GM12864 (cell line): ENCODE measurements at regions not wholly inside any gene's neighbourhood (a gene's known extent, or its start where the extent isn't known, plus 50 kb on each side); places are given as distances from the start of the nearest gene placed in this dataset.

Experiments
- DNase-seq: peaks from one replicate; pipeline ENCODE4 v3.0.0-alpha.2; 2011; ENCODE audit warnings: low read depth
- H3K4me3 ChIP-seq: 2 replicates; pipeline ENCODE4 v1.5.1; 2011; ENCODE audit warnings: mild to moderate bottlenecking, low read depth, low read length, control low read depth
- TF ChIP-seq, protein P1 (sequence below): IDR thresholded peaks from 2 replicates; pipeline ENCODE4 v1.5.1; 2011; ENCODE audit warnings: low read depth, mild to moderate bottlenecking, moderate library complexity, low read length, control low read depth, inconsistent platforms; ENCODE audit errors: missing control alignments

DNA sequence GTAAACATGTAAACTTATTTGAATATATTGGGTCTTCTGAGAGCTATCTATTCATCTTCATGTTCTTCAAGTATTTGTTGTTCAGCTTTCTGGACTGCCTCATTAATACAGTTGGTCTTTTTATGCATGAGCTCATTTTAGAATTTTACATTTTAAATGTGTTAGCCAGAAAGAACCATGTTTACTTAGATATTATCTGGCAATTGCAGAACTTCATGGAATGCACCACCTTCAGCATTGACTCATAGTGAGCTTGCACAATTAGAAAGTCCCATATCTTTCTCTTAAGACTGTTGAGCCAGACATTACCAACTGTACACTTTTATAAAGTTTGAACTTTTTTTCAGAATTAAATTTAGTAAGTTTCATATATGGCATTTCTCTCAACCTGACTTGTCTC lies 536.7 kb downstream of the RIT2 start:
- H3K4me3 ChIP-seq = no peak overlapping the region
- DNase-seq = no peak
- TF ChIP-seq, protein P1, sequence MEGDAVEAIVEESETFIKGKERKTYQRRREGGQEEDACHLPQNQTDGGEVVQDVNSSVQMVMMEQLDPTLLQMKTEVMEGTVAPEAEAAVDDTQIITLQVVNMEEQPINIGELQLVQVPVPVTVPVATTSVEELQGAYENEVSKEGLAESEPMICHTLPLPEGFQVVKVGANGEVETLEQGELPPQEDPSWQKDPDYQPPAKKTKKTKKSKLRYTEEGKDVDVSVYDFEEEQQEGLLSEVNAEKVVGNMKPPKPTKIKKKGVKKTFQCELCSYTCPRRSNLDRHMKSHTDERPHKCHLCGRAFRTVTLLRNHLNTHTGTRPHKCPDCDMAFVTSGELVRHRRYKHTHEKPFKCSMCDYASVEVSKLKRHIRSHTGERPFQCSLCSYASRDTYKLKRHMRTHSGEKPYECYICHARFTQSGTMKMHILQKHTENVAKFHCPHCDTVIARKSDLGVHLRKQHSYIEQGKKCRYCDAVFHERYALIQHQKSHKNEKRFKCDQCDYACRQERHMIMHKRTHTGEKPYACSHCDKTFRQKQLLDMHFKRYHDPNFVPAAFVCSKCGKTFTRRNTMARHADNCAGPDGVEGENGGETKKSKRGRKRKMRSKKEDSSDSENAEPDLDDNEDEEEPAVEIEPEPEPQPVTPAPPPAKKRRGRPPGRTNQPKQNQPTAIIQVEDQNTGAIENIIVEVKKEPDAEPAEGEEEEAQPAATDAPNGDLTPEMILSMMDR = no peak

DNA sequence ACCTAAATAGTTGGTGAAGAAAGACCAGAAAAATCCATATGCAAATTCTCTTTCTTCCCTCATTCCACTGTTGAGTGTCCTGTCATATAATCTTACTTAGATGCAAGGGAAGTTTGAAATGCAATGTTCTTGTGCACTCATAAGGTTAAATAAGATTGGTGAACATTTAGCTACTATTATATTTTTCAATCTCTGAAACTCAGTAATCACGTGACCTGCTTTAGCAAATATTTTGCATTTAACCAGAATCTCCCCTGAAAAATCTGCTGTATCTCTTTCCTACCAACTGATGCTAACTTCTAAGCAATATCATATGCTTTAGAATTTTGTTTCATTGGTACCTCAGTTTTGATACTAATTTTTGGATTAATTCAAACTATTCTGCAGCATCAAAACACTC lies 533.2 kb downstream of the RIT2 start:
- no peak for DNase-seq
- TF ChIP-seq, protein P1 = no peak
- H3K4me3 ChIP-seq = no peak overlapping the region

GRCh38 chr18:42583283-42583731 lies 532.2 kb downstream of the RIT2 start:
- DNase-seq = no peak
- H3K4me3 ChIP-seq = no peak overlapping the region
- TF ChIP-seq, protein P1 = no peak

DNA sequence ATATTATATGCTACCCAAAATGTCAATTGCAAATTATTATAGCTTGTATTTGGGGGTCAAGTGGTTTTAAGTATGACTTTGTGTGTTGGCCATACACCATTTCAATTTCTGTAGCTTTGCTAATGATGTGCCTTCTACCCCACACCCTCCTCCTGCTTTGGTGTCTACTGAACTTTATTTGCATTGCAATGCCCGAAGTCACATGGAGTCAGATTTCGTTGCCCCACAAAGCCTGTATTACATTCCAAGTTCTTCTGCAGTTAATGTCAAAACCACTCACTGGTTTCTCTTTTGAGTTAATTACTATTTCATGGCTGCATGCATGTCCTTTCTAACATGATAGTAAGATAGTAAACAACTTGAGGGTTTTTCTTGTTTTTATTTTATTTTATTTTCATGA lies 528.9 kb downstream of the RIT2 start:
- TF ChIP-seq, protein P1 = no peak
- DNase-seq = no peak
- H3K4me3 ChIP-seq = no peak overlapping the region

DNA sequence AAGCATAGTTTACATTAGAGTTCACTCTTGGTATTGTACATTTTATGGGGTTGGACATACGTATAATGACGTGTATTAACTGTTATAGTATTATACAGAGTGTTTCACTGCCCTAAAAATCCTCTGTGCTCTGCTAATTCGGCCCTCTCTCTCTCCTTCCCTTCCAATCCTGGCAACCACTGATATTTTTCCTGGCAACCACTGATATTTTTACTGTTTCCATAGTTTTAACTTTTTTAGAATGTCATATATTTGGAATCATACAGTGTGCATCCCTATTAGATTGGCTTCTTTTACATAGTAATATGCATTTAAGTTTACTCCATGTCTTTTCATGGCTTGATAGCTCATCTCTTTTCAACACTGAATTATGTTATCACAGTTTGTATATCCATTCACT lies 526.7 kb downstream of the RIT2 start:
- no peak overlapping the region for H3K4me3 ChIP-seq
- TF ChIP-seq, protein P1 = no peak
- DNase-seq = no peak

GRCh38 chr18:42604820-42605219 lies 510.7 kb downstream of the RIT2 start:
- no peak for DNase-seq

GRCh38 chr18:42606886-42607495 lies 508.5 kb downstream of the RIT2 start:
- TF ChIP-seq, protein P1 = no peak
- no peak overlapping the region for H3K4me3 ChIP-seq
- no peak for DNase-seq

More at GRCh38 chr18:42604820-42605219, 510.7 kb downstream of the RIT2 start:
- no peak overlapping the region for H3K4me3 ChIP-seq
- TF ChIP-seq, protein P1 = no peak
